Panc1 (cell line): ENCODE measurements at regions not wholly inside any gene's neighbourhood (a gene's known extent, or its start where the extent isn't known, plus 50 kb on each side); places are given as distances from the start of the nearest gene placed in this dataset.

Experiments
- TF ChIP-seq, protein P1 (sequence below), 2 experiments: IDR thresholded peaks; 2 replicates each; pipeline ENCODE4 v1.6.1; 2011 to 2012; ENCODE audit warnings: low read depth in 2 of 2, control low read depth in 1 of 2, low read length in 1 of 2, mild to moderate bottlenecking in 1 of 2, moderate library complexity in 1 of 2; ENCODE audit not compliant: insufficient read depth in 1 of 2
- TF ChIP-seq, protein P2 (sequence below): fragments of 450-650 bp; IDR thresholded peaks from 2 replicates; pipeline ENCODE4 v1.5.1; 2017; ENCODE audit warnings: mild to moderate bottlenecking

GRCh38 chr16:86877108-86877507, 298.8 kb downstream of the FOXL1 start:
- TF ChIP-seq, protein P1, sequence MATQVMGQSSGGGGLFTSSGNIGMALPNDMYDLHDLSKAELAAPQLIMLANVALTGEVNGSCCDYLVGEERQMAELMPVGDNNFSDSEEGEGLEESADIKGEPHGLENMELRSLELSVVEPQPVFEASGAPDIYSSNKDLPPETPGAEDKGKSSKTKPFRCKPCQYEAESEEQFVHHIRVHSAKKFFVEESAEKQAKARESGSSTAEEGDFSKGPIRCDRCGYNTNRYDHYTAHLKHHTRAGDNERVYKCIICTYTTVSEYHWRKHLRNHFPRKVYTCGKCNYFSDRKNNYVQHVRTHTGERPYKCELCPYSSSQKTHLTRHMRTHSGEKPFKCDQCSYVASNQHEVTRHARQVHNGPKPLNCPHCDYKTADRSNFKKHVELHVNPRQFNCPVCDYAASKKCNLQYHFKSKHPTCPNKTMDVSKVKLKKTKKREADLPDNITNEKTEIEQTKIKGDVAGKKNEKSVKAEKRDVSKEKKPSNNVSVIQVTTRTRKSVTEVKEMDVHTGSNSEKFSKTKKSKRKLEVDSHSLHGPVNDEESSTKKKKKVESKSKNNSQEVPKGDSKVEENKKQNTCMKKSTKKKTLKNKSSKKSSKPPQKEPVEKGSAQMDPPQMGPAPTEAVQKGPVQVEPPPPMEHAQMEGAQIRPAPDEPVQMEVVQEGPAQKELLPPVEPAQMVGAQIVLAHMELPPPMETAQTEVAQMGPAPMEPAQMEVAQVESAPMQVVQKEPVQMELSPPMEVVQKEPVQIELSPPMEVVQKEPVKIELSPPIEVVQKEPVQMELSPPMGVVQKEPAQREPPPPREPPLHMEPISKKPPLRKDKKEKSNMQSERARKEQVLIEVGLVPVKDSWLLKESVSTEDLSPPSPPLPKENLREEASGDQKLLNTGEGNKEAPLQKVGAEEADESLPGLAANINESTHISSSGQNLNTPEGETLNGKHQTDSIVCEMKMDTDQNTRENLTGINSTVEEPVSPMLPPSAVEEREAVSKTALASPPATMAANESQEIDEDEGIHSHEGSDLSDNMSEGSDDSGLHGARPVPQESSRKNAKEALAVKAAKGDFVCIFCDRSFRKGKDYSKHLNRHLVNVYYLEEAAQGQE (IDR thresholded peaks at IDR 0.05; ENCODE audit: insufficient read depth in 1 of 2, low read depth in 2 of 2, low read length in 1 of 2), result no peak
- TF ChIP-seq, protein P2, sequence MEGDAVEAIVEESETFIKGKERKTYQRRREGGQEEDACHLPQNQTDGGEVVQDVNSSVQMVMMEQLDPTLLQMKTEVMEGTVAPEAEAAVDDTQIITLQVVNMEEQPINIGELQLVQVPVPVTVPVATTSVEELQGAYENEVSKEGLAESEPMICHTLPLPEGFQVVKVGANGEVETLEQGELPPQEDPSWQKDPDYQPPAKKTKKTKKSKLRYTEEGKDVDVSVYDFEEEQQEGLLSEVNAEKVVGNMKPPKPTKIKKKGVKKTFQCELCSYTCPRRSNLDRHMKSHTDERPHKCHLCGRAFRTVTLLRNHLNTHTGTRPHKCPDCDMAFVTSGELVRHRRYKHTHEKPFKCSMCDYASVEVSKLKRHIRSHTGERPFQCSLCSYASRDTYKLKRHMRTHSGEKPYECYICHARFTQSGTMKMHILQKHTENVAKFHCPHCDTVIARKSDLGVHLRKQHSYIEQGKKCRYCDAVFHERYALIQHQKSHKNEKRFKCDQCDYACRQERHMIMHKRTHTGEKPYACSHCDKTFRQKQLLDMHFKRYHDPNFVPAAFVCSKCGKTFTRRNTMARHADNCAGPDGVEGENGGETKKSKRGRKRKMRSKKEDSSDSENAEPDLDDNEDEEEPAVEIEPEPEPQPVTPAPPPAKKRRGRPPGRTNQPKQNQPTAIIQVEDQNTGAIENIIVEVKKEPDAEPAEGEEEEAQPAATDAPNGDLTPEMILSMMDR, result no peak
